GM12878 (cell line): ENCODE measurements at regions not wholly inside any gene's neighbourhood (a gene's known extent, or its start where the extent isn't known, plus 50 kb on each side); places are given as distances from the start of the nearest gene placed in this dataset.

Experiments
- ATF7 ChIP-seq: fragments of 450-650 bp; IDR thresholded peaks from 2 replicates; pipeline ENCODE4 v1.6.1; 2016; ENCODE audit warnings: low read depth, mild to moderate bottlenecking
- CEBPB ChIP-seq, 2 experiments: fragments of 150-350 bp in 1 of 2; IDR thresholded peaks; 2 replicates each; pipeline ENCODE4 v1.6.1; 2012 to 2014; ENCODE audit warnings: low read depth in 2 of 2, low read length in 2 of 2, borderline replicate concordance in 1 of 2, inconsistent platforms in 1 of 2
- CHD2 ChIP-seq: IDR thresholded peaks from 2 replicates; pipeline ENCODE4 v1.6.1; 2011; ENCODE audit warnings: low read depth, low read length, improper control_type of control experiment, borderline replicate concordance
- FOXM1 ChIP-seq: IDR thresholded peaks from 2 replicates; pipeline ENCODE4 v1.6.1; 2012; ENCODE audit warnings: low read depth, mild to moderate bottlenecking, inconsistent platforms, low read length, moderate library complexity
- NR2F1 ChIP-seq: fragments of 450-650 bp; conservative IDR thresholded peaks from 2 replicates; pipeline ENCODE4 v1.6.1; 2017; ENCODE audit warnings: mild to moderate bottlenecking
- PAX5 ChIP-seq: IDR thresholded peaks from 2 replicates; pipeline ENCODE4 v1.6.1; 2011; ENCODE audit warnings: low read depth, low read length, borderline replicate concordance
- PKNOX1 ChIP-seq: fragments of 450-650 bp; IDR thresholded peaks from 2 replicates; pipeline ENCODE4 v1.6.1; 2016; ENCODE audit warnings: mild to moderate bottlenecking
- POLR2AphosphoS2 ChIP-seq: IDR thresholded peaks from 2 replicates; pipeline ENCODE4 v1.6.1; 2011; ENCODE audit warnings: low read depth, mild to moderate bottlenecking, low read length, improper control_type of control experiment, moderate library complexity
- RELB ChIP-seq: fragments of 450-650 bp; IDR thresholded peaks from 2 replicates; pipeline ENCODE4 v1.6.1; 2017; ENCODE audit warnings: low read depth, mild to moderate bottlenecking, moderate library complexity
- SRF ChIP-seq, 2 experiments: IDR thresholded peaks; 2 replicates each; pipeline ENCODE4 v1.6.1; 2011; ENCODE audit warnings: low read depth in 2 of 2, low read length in 2 of 2, mild to moderate bottlenecking in 1 of 2, moderate library complexity in 1 of 2
- ZBTB4 ChIP-seq: fragments of 450-650 bp; formaldehyde crosslinking; IDR thresholded peaks from 2 replicates; pipeline ENCODE4 v1.4.0; 2022; ENCODE audit warnings: mild to moderate bottlenecking, moderate library complexity

DNA sequence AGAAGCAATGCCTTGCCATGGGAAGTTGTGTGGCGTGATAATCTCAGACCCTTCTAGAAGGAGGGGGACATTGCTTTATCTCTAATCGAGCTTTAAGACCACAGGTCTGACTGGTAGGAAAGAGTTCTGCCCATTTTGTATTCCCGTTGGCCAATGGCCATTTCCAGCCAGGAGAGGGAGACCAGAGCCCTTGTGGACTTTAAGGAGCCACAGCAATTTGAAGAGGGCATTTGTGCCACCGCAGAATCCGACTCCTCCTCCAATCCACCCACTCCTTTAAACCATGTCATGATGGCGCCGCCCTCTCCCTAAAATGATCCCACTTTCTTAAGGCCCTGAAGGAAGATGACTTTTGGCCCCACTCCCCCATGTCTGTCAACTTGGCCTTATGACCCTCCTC is 560.5 kb upstream of the ADAMTS16 start (continued):
- TF ChIP-seq PKNOX1 (no peak), FOXM1 (no peak), SRF (IDR thresholded peaks at IDR 0.05; ENCODE audit: low read depth in 2 of 2, low read length in 2 of 2) (no peak), RELB (no peak), ZBTB4 (CRISPR knock-in tag) (no peak), ATF7 (no peak), PAX5 (no peak), CEBPB (IDR thresholded peaks at IDR 0.05; ENCODE audit: borderline replicate concordance in 1 of 2, low read depth in 2 of 2, low read length in 2 of 2) (no peak), NR2F1 (no peak), POLR2AphosphoS2 (no peak), CHD2 (no peak)
- TF ChIP-seq, all 136 proteins: peak for 0
